ENCODE measurements at regions not wholly inside any gene's neighbourhood (a gene's known extent, or its start where the extent isn't known, plus 50 kb on each side); places are given as distances from the start of the nearest gene placed in this dataset.

DNA sequence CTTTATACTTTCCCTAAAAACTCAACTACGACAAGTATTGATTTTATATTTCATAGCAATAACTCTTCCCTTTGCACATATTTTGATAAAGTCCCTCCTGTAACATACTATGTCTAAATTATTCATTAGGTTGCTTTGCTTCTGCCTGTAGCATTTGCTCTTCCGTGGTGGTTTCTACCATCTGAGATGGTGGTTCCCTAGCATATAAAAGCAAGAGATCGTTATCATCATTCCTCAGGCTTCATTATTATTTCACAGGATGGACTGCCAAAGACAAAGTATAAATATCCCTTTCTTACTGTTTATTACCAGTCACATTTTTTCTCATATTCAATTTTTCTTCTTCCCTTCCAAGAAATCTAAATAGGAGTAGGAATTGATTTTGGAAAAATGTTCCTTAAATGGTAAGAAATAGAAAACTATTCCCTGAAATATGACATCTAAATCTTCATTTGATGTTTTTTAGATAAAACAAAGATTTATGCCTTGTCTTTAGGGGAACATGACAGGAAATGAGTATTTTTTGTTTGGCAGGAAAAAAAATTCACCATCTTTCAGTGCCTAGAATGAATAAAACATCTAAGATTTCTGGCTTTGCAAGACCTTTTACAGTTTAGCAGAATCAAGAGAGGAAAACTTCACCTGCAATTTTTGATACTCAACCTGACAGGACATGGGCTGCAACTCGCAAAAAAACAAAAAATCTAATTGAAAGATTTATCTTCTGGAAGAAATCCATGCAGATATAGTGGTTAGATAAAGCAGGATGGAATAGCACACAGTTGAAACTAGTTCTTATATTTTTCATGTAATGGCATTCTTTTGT lies 340.0 kb downstream of the SPRY2 start:
- TF ChIP-seq, protein P1, sequence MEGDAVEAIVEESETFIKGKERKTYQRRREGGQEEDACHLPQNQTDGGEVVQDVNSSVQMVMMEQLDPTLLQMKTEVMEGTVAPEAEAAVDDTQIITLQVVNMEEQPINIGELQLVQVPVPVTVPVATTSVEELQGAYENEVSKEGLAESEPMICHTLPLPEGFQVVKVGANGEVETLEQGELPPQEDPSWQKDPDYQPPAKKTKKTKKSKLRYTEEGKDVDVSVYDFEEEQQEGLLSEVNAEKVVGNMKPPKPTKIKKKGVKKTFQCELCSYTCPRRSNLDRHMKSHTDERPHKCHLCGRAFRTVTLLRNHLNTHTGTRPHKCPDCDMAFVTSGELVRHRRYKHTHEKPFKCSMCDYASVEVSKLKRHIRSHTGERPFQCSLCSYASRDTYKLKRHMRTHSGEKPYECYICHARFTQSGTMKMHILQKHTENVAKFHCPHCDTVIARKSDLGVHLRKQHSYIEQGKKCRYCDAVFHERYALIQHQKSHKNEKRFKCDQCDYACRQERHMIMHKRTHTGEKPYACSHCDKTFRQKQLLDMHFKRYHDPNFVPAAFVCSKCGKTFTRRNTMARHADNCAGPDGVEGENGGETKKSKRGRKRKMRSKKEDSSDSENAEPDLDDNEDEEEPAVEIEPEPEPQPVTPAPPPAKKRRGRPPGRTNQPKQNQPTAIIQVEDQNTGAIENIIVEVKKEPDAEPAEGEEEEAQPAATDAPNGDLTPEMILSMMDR (IDR thresholded peaks at IDR 0.05; ENCODE audit: control insufficient read depth, extremely low read depth, insufficient read depth): no peak
- no peak for DNase-seq (ENCODE audit: low read depth)
- no peak overlapping the region for H3K4me3 ChIP-seq (ENCODE audit: low read depth, low read length)

DNA sequence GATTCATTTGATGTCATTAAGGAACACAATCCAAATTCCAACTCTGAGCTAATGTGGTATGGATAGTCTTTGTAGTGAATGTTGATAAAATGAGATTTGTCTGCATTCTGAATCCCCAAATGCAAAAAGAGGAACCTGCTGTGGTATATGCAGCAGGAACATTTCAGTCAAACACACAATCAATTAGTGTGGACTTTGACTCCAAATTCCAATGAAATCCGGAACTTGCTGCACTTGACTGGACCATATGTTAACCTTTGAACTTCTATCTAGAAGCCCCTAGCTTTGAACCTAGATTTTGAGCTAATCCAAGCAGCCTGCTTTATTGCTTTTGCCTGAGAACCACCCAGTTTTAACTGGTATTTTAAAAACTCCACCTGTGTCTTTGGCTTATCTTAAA lies 341.3 kb downstream of the SPRY2 start:
- TF ChIP-seq, protein P1 (IDR thresholded peaks at IDR 0.05; ENCODE audit: control insufficient read depth, extremely low read depth, insufficient read depth): no peak
- H3K4me3 ChIP-seq (ENCODE audit: low read depth, low read length): no peak overlapping the region
- no peak for DNase-seq (ENCODE audit: low read depth)

DNA sequence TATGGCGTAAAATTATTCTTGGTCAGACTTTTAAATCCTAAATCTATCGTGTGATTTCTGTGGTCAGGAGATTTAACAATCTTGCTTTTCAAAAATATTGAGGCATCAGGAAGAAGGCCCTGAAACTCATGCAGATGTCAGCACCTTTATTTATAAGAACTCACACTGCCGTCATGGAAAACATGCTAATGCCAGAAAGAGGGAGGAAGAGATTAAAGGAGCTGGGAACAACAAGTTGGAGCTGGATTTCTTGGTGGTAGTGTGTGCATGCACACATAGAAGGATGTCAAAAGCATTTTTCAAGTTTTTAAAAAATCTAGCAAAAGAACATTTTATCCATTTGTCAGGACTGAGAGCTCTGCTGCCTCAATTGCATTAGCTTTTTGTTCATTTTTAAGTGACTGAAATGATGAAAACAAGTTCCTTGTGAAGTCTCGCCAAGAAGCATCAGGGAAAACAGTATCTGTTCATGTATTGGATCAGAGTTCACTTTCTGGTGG lies 342.5 kb downstream of the SPRY2 start:
- H3K4me3 ChIP-seq (ENCODE audit: low read depth, low read length): no peak overlapping the region
- TF ChIP-seq, protein P1 (IDR thresholded peaks at IDR 0.05; ENCODE audit: control insufficient read depth, extremely low read depth, insufficient read depth): no peak
- no peak for DNase-seq (ENCODE audit: low read depth)

DNA sequence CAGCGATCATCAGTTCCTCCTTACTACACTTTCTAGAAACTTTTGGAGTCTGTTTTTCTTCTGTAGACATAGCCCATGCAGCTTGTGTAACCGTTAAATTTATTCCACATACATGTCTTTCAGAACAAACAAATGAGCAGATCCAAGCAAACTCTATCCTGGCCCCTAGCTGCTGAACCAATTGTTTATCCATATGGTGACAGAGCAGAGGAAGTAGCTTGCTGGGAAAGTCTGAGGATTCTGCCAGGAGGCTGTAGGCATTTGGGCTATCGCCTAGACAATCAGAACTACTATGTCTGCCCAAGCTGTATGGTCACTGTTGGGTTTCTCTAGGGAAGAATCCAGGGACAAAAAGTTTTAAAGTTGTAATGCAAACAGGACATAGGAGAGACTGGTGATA lies 343.7 kb downstream of the SPRY2 start:
- no peak overlapping the region for H3K4me3 ChIP-seq (ENCODE audit: low read depth, low read length)
- TF ChIP-seq, protein P1 (IDR thresholded peaks at IDR 0.05; ENCODE audit: control insufficient read depth, extremely low read depth, insufficient read depth): no peak
- DNase-seq (ENCODE audit: low read depth): no peak

DNA sequence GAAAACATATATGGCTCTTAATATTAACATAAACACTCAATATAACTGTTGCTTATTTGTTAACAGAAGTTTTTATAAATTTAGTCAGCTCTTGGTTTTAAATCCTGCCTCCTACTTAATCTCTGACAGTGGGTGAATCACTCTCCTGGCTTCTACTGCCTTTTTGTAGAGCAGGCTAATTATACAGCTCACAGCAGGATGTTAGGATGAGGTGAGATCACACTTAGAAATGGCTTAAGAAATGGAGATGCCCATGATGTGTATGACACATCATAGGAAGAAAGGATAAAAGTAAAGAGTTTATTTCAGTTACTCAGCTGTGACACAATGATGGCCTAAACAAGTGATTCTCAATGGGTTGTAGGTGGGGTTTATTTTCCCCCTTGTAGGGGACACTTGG lies 345.6 kb downstream of the SPRY2 start:
- no peak for DNase-seq (ENCODE audit: low read depth)
- TF ChIP-seq, protein P1 (IDR thresholded peaks at IDR 0.05; ENCODE audit: control insufficient read depth, extremely low read depth, insufficient read depth): no peak
- no peak overlapping the region for H3K4me3 ChIP-seq (ENCODE audit: low read depth, low read length)

DNA sequence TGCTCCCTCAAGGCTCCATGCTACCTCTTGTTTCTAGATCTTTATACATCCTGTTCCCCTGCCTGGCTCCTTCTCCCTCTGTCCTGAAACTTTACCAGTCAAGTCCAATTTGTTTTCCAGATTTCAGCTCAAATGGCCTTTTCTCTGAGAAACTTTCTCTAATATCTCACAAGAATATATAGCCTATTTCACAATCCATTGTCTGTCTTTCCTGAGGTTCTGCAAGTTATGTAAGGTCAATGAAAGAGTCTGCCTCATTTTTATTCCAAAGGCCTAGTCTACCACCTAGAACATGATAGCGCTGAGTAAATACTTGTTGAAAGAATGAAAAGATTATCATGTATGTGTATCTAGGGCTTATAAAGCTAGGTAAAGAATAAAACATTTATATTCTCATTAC lies 348.8 kb downstream of the SPRY2 start:
- no peak overlapping the region for H3K4me3 ChIP-seq (ENCODE audit: low read depth, low read length)
- TF ChIP-seq, protein P1 (IDR thresholded peaks at IDR 0.05; ENCODE audit: control insufficient read depth, extremely low read depth, insufficient read depth): no peak
- no peak for DNase-seq (ENCODE audit: low read depth)

DNA sequence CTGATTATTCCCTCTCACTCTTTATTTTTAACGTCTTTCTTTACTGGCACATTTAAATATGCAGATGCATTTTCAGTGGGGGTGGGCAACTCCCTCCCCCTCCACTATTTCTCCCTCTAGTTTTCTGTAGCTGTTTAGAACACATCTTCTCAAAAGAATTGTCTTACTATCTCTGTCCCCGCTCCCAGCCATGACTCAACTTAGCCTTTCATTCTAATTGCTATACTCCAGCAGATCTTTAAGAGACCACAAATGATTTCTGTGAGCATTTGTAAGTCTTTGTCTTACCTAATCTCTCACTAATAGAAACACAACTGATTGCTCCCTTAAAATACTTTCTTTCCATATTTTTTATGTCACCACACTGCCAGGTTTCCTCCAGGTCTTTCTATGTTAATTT lies 350.9 kb downstream of the SPRY2 start:
- H3K4me3 ChIP-seq (ENCODE audit: low read depth, low read length): no peak overlapping the region
- DNase-seq (ENCODE audit: low read depth): no peak
- TF ChIP-seq, protein P1 (IDR thresholded peaks at IDR 0.05; ENCODE audit: control insufficient read depth, extremely low read depth, insufficient read depth): no peak

Measured in LNCaP clone FGC (cell line).